ELF-1 (cell line): ENCODE measurements at regions not wholly inside any gene's neighbourhood (a gene's known extent, or its start where the extent isn't known, plus 50 kb on each side); places are given as distances from the start of the nearest gene placed in this dataset.

ENCODE experiments used
- DNase-seq: peaks from one replicate; pipeline ENCODE4 v3.0.0-alpha.2; 2016; ENCODE audit warnings: low read depth, low spot score

GRCh38 chr7:156128496-156128895 is 316.2 kb upstream of the SHH start:
- no peak for DNase-seq

GRCh38 chr7:156127166-156128134 is 315.2 kb upstream of the SHH start:
- peak; percentile 4 for DNase-seq

GRCh38 chr7:156125841-156126730 is 313.8 kb upstream of the SHH start:
- no peak for DNase-seq

GRCh38 chr7:156124356-156124755 is 312.1 kb upstream of the SHH start:
- DNase-seq: no peak

- no peak for DNase-seq
Observed at GRCh38 chr7:156123362-156123761, 311.1 kb upstream of the SHH start.

GRCh38 chr7:156122752-156123354 is 310.6 kb upstream of the SHH start:
- DNase-seq: no peak

- DNase-seq: no peak
Observed at GRCh38 chr7:156121956-156122355, 309.7 kb upstream of the SHH start.

GRCh38 chr7:156121434-156121833 is 309.2 kb upstream of the SHH start:
- no peak for DNase-seq

- no peak for DNase-seq
Observed at GRCh38 chr7:156120552-156120951, 308.3 kb upstream of the SHH start.

GRCh38 chr7:156119771-156120170 is 307.5 kb upstream of the SHH start:
- DNase-seq: no peak

GRCh38 chr7:156118248-156118645 is 306.0 kb upstream of the SHH start:
- DNase-seq: no peak

- no peak for DNase-seq
Observed at GRCh38 chr7:156117542-156118247, 305.4 kb upstream of the SHH start.

- DNase-seq: no peak
Observed at GRCh38 chr7:156116514-156117215, 304.4 kb upstream of the SHH start.

GRCh38 chr7:156115582-156115981 is 303.3 kb upstream of the SHH start:
- DNase-seq: no peak

GRCh38 chr7:156113731-156114130 is 301.5 kb upstream of the SHH start:
- DNase-seq: no peak

- no peak for DNase-seq
Observed at GRCh38 chr7:156109988-156110387, 297.7 kb upstream of the SHH start.

GRCh38 chr7:156109076-156109475 is 296.8 kb upstream of the SHH start:
- no peak for DNase-seq

- no peak for DNase-seq
Observed at GRCh38 chr7:156107957-156108356, 295.7 kb upstream of the SHH start.

GRCh38 chr7:156106107-156106426 is 293.8 kb upstream of the SHH start:
- no peak for DNase-seq

- peak; percentile 47 for DNase-seq
Observed at GRCh38 chr7:156105337-156106106, 293.3 kb upstream of the SHH start.
